Neural progenitor cell (in vitro differentiated cells): ENCODE measurements at regions not wholly inside any gene's neighbourhood (a gene's known extent, or its start where the extent isn't known, plus 50 kb on each side); places are given as distances from the start of the nearest gene placed in this dataset.

Experiments used
- CTCF ChIP-seq: fragments of 200-600 bp; sonication (generic); IDR thresholded peaks from 2 replicates; pipeline ENCODE4 v1.5.1; 2017; ENCODE audit warnings: antibody characterized with exemption, mild to moderate bottlenecking
- EZH2 ChIP-seq: fragments of 200-600 bp; sonication (generic); IDR thresholded peaks from 2 replicates; pipeline ENCODE4 v1.6.1; 2017; ENCODE audit warnings: antibody characterized with exemption, mild to moderate bottlenecking, moderate library complexity

GRCh38 chr4:4675641-4676040 lies 133.8 kb upstream of the STX18 start:
- no peak for TF ChIP-seq CTCF
- TF ChIP-seq EZH2 = no peak
